ENCODE measurements at regions not wholly inside any gene's neighbourhood (a gene's known extent, or its start where the extent isn't known, plus 50 kb on each side); places are given as distances from the start of the nearest gene placed in this dataset.
"Not testable (repeated sequence)": the region's sequence is repeated elsewhere in the genome, so short reads cannot be mapped to it uniquely, and the experiment has no call there.

DNA sequence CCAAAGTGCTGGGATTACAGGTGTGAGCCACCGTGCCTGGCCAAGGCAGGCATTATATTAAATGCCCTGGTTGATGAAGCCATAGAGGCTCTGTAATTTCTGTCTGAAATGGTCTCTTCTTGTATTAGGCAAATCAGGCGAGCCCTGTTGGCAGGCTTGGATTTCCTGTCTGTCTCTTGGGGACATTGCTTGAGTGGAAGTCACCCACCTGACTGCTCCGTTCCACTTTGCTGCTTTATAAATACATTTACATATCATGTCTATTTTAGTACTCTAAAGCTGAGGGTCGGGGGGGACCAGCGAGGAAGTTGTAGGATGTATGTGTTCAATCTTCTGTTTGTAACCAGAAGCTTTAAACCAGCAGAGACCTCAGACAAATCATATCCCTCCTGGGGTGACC is 101.6 kb upstream of the CRYM start:
- H3K9me3 ChIP-seq (ENCODE audit: control insufficient read depth in 4 of 4, low read length in 3 of 4); H3K4me1 ChIP-seq (ENCODE audit: control insufficient read depth in 4 of 4, insufficient read depth in 4 of 4, low read length in 3 of 4); H3K27ac ChIP-seq (ENCODE audit: low read depth in 1 of 2, low read length in 2 of 2); H3K4me3 ChIP-seq (ENCODE audit: low read depth in 1 of 3, low read length in 3 of 3); H3K36me3 ChIP-seq (ENCODE audit: control insufficient read depth in 4 of 4, insufficient read depth in 3 of 4, low read depth in 1 of 4, low read length in 3 of 4); H3K9ac ChIP-seq (ENCODE audit: low read depth in 1 of 2, low read length in 2 of 2); DNase-seq (ENCODE audit: low spot score); H3K27me3 ChIP-seq (ENCODE audit: control insufficient read depth in 4 of 4, insufficient read depth in 4 of 4, low read length in 3 of 4): not testable (repeated sequence)
- WGBS = 97% methylated on average over 4 of the region's 5 CpGs

GRCh38 chr16:21376196-21376899 is 98.3 kb upstream of the CRYM start:
- not testable (repeated sequence) for H3K9me3 ChIP-seq (ENCODE audit: control insufficient read depth in 4 of 4, low read length in 3 of 4); H3K9ac ChIP-seq (ENCODE audit: low read depth in 1 of 2, low read length in 2 of 2); H3K36me3 ChIP-seq (ENCODE audit: control insufficient read depth in 4 of 4, insufficient read depth in 3 of 4, low read depth in 1 of 4, low read length in 3 of 4); DNase-seq (ENCODE audit: low spot score); H3K27me3 ChIP-seq (ENCODE audit: control insufficient read depth in 4 of 4, insufficient read depth in 4 of 4, low read length in 3 of 4); H3K4me3 ChIP-seq (ENCODE audit: low read depth in 1 of 3, low read length in 3 of 3); H3K4me1 ChIP-seq (ENCODE audit: control insufficient read depth in 4 of 4, insufficient read depth in 4 of 4, low read length in 3 of 4); H3K27ac ChIP-seq (ENCODE audit: low read depth in 1 of 2, low read length in 2 of 2)
- WGBS = 98% methylated on average over 20 of the region's 22 CpGs

DNA sequence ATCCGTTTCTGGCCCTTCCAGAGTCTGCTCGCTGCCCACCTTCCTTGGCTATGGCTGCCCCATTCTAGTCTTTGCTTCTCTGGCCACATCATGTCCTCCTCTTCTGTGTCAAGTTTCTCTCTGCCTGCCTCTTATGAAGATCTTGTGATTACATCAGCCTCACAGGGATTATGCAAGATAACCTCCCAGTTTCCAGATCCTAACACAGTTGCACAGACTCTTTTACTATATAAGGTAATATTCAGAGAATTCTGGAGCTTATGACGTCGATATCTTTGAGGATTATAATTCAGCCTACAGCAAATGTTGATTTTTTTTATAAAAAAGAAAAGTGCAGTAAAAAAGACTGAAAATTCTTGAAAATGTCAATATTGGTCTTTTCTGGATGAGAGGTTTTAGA is 97.2 kb upstream of the CRYM start:
- H3K4me1 ChIP-seq (ENCODE audit: control insufficient read depth in 4 of 4, insufficient read depth in 4 of 4, low read length in 3 of 4); H3K27ac ChIP-seq (ENCODE audit: low read depth in 1 of 2, low read length in 2 of 2); H3K4me3 ChIP-seq (ENCODE audit: low read depth in 1 of 3, low read length in 3 of 3); DNase-seq (ENCODE audit: low spot score); H3K36me3 ChIP-seq (ENCODE audit: control insufficient read depth in 4 of 4, insufficient read depth in 3 of 4, low read depth in 1 of 4, low read length in 3 of 4); H3K27me3 ChIP-seq (ENCODE audit: control insufficient read depth in 4 of 4, insufficient read depth in 4 of 4, low read length in 3 of 4); H3K9me3 ChIP-seq (ENCODE audit: control insufficient read depth in 4 of 4, low read length in 3 of 4); H3K9ac ChIP-seq (ENCODE audit: low read depth in 1 of 2, low read length in 2 of 2): not testable (repeated sequence)
- whole genome bisulfite sequencing = 84% methylated on average over 2 of the region's 4 CpGs

- H3K27me3 ChIP-seq (ENCODE audit: control insufficient read depth in 4 of 4, insufficient read depth in 4 of 4, low read length in 3 of 4); H3K4me3 ChIP-seq (ENCODE audit: low read depth in 1 of 3, low read length in 3 of 3); H3K4me1 ChIP-seq (ENCODE audit: control insufficient read depth in 4 of 4, insufficient read depth in 4 of 4, low read length in 3 of 4); H3K27ac ChIP-seq (ENCODE audit: low read depth in 1 of 2, low read length in 2 of 2); H3K9ac ChIP-seq (ENCODE audit: low read depth in 1 of 2, low read length in 2 of 2); DNase-seq (ENCODE audit: low spot score); H3K9me3 ChIP-seq (ENCODE audit: control insufficient read depth in 4 of 4, low read length in 3 of 4); H3K36me3 ChIP-seq (ENCODE audit: control insufficient read depth in 4 of 4, insufficient read depth in 3 of 4, low read depth in 1 of 4, low read length in 3 of 4): not testable (repeated sequence)
- 95% methylated on average over 2 of the region's 2 CpGs for WGBS
Measured at GRCh38 chr16:21373454-21373853, 95.4 kb upstream of the CRYM start.

- 83% methylated on average over 6 of the region's 7 CpGs for WGBS
- not testable (repeated sequence) for H3K4me1 ChIP-seq (ENCODE audit: control insufficient read depth in 4 of 4, insufficient read depth in 4 of 4, low read length in 3 of 4); H3K9ac ChIP-seq (ENCODE audit: low read depth in 1 of 2, low read length in 2 of 2); DNase-seq (ENCODE audit: low spot score); H3K27ac ChIP-seq (ENCODE audit: low read depth in 1 of 2, low read length in 2 of 2); H3K36me3 ChIP-seq (ENCODE audit: control insufficient read depth in 4 of 4, insufficient read depth in 3 of 4, low read depth in 1 of 4, low read length in 3 of 4); H3K9me3 ChIP-seq (ENCODE audit: control insufficient read depth in 4 of 4, low read length in 3 of 4); H3K4me3 ChIP-seq (ENCODE audit: low read depth in 1 of 3, low read length in 3 of 3); H3K27me3 ChIP-seq (ENCODE audit: control insufficient read depth in 4 of 4, insufficient read depth in 4 of 4, low read length in 3 of 4)
Measured at GRCh38 chr16:21372862-21373261, 94.8 kb upstream of the CRYM start.

DNA sequence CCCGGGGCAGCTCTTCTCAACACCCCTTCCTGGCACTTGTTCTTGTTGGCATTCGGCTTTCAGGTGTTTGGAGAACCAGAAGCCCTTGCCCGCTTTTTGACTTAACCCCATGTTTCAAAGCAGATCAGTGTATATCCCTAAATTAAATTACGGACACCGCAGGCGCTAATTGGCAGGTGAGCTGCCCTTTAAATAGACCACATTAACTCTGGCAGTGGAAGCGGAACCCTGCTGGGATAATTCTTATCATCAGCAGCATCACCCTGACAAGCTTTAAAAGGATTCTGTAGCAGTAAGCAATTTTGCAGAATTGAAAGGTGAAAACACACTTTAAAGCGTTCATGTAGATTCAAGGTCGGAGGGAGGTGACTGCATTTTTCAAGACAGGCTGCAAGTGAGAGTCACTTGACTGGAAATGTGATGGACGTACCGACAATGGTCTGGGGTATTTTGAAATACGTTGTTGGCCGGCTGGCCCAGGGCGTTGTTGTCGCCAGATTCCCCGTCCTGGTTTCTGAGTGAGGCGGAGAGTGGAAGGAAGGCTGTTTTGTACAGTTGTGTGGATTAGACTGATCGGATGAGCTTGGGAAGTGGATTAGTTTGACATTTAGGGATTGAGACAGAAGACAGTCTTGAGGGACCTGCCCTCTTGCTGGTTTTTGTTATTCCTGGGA is 94.2 kb upstream of the CRYM start:
- H3K9me3 ChIP-seq (ENCODE audit: control insufficient read depth in 4 of 4, low read length in 3 of 4); H3K4me1 ChIP-seq (ENCODE audit: control insufficient read depth in 4 of 4, insufficient read depth in 4 of 4, low read length in 3 of 4); DNase-seq (ENCODE audit: low spot score); H3K4me3 ChIP-seq (ENCODE audit: low read depth in 1 of 3, low read length in 3 of 3); H3K9ac ChIP-seq (ENCODE audit: low read depth in 1 of 2, low read length in 2 of 2); H3K36me3 ChIP-seq (ENCODE audit: control insufficient read depth in 4 of 4, insufficient read depth in 3 of 4, low read depth in 1 of 4, low read length in 3 of 4); H3K27me3 ChIP-seq (ENCODE audit: control insufficient read depth in 4 of 4, insufficient read depth in 4 of 4, low read length in 3 of 4); H3K27ac ChIP-seq (ENCODE audit: low read depth in 1 of 2, low read length in 2 of 2): not testable (repeated sequence)
- 86% methylated on average over 15 of the region's 18 CpGs for WGBS

DNA sequence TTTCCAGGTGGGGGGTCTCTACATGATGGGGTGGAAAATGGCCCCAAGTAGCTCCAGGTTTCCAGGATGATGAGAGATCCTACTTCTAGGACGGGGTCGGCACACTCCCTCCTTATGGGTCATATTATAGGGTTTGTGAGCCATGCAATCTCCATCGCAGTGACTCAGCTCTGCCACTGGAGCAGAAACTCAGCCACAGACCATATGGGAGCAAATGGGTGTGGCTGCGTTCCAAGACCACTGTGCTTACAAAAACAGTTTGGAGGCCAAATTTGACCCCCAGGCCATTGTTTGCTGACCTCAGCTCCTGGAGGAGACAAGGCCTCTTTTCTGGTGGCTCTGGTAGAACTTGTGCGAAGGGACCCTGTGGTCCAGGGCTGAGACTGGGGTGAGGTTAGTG is 92.7 kb upstream of the CRYM start:
- not testable (repeated sequence) for H3K4me3 ChIP-seq (ENCODE audit: low read depth in 1 of 3, low read length in 3 of 3); H3K4me1 ChIP-seq (ENCODE audit: control insufficient read depth in 4 of 4, insufficient read depth in 4 of 4, low read length in 3 of 4); H3K9me3 ChIP-seq (ENCODE audit: control insufficient read depth in 4 of 4, low read length in 3 of 4); H3K27ac ChIP-seq (ENCODE audit: low read depth in 1 of 2, low read length in 2 of 2); DNase-seq (ENCODE audit: low spot score); H3K36me3 ChIP-seq (ENCODE audit: control insufficient read depth in 4 of 4, insufficient read depth in 3 of 4, low read depth in 1 of 4, low read length in 3 of 4); H3K27me3 ChIP-seq (ENCODE audit: control insufficient read depth in 4 of 4, insufficient read depth in 4 of 4, low read length in 3 of 4); H3K9ac ChIP-seq (ENCODE audit: low read depth in 1 of 2, low read length in 2 of 2)
- whole genome bisulfite sequencing = 90% methylated on average over 5 of the region's 5 CpGs

All from liver (tissue), 6 donors.